Body of pancreas (tissue), 4 donors: ENCODE measurements at regions not wholly inside any gene's neighbourhood (a gene's known extent, or its start where the extent isn't known, plus 50 kb on each side); places are given as distances from the start of the nearest gene placed in this dataset.

Experiments
- POLR2A ChIP-seq, 3 donors: fragments of 450-650 bp; IDR thresholded peaks; one replicate each; pipeline ENCODE4 v1.6.1; 2016; ENCODE audit warnings: antibody characterized with exemption in 3 of 3, mild to moderate bottlenecking in 2 of 3
- TF ChIP-seq, protein P1 (sequence below), 7 experiments: fragments of 450-650 bp in 4 of 7; fragments of 200-600 bp in 3 of 7; sonication (generic) in 3 of 7; IDR thresholded peaks; one replicate each; pipeline ENCODE4 v1.5.1; 2016 to 2019; ENCODE audit warnings: antibody characterized with exemption in 7 of 7

DNA sequence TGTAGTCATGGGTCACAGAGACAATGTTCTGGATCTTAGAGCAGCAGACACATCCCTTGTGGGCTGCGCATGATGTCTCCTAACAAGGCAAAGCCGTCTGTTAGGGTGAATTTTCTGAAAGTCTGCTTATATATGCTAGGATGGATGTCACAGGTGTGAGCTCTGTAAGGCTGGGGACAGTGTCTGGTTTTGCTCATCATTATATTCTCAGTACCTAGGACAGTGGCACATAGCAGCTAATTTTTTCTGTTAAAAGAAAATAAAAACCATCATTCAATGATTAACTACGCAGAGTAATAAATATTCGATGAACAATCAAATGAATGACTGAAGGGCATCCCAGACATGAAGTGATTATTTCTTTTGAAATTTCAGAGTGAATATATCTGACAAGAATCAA is 52.9 kb upstream of the FAM169A start:
- TF ChIP-seq, protein P1, sequence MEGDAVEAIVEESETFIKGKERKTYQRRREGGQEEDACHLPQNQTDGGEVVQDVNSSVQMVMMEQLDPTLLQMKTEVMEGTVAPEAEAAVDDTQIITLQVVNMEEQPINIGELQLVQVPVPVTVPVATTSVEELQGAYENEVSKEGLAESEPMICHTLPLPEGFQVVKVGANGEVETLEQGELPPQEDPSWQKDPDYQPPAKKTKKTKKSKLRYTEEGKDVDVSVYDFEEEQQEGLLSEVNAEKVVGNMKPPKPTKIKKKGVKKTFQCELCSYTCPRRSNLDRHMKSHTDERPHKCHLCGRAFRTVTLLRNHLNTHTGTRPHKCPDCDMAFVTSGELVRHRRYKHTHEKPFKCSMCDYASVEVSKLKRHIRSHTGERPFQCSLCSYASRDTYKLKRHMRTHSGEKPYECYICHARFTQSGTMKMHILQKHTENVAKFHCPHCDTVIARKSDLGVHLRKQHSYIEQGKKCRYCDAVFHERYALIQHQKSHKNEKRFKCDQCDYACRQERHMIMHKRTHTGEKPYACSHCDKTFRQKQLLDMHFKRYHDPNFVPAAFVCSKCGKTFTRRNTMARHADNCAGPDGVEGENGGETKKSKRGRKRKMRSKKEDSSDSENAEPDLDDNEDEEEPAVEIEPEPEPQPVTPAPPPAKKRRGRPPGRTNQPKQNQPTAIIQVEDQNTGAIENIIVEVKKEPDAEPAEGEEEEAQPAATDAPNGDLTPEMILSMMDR (IDR thresholded peaks at IDR 0.05), result no peak
- TF ChIP-seq POLR2A (IDR thresholded peaks at IDR 0.05), result no peak
